ENCODE measurements at regions not wholly inside any gene's neighbourhood (a gene's known extent, or its start where the extent isn't known, plus 50 kb on each side); places are given as distances from the start of the nearest gene placed in this dataset.

- in situ Hi-C loops (cut with MboI; ENCODE audit: low pct_unique_long_range_greater_than_20kb, low sequenced_read_pairs, unreplicated experiment), result no loop called here
Measured at GRCh38 chr2:153196378-153197058, 282.0 kb downstream of the RPRM start.

DNA sequence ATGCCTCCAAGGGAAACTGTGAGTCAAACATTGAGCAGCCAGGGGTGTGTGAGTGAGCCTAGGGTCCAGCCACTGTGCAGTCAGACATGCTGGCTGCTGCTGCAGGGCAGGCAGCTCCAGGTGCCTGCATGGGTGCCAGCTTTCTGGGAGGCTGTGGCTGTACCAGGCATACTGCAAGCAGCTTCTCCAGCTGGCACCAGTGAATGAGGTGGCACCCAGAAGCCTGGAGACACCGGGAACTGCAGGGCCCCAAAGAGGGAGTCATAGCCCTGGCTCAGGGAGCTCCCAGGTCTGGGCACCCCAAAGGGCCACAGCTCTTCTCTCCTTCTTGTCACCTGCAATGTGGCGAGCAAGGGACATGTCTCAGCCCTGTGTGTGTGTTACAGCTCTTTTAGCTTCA, 283.2 kb downstream of the RPRM start:
- in situ Hi-C loops (cut with MboI; ENCODE audit: low pct_unique_long_range_greater_than_20kb, low sequenced_read_pairs, unreplicated experiment), result no loop called here
- DNase-seq (ENCODE audit: low spot score), result no peak
- TF ChIP-seq, protein P1, sequence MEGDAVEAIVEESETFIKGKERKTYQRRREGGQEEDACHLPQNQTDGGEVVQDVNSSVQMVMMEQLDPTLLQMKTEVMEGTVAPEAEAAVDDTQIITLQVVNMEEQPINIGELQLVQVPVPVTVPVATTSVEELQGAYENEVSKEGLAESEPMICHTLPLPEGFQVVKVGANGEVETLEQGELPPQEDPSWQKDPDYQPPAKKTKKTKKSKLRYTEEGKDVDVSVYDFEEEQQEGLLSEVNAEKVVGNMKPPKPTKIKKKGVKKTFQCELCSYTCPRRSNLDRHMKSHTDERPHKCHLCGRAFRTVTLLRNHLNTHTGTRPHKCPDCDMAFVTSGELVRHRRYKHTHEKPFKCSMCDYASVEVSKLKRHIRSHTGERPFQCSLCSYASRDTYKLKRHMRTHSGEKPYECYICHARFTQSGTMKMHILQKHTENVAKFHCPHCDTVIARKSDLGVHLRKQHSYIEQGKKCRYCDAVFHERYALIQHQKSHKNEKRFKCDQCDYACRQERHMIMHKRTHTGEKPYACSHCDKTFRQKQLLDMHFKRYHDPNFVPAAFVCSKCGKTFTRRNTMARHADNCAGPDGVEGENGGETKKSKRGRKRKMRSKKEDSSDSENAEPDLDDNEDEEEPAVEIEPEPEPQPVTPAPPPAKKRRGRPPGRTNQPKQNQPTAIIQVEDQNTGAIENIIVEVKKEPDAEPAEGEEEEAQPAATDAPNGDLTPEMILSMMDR (IDR thresholded peaks at IDR 0.05; ENCODE audit: extremely low read depth, insufficient read depth, missing control alignments), result no peak

More at GRCh38 chr2:153196378-153197058, 282.0 kb downstream of the RPRM start:
- TF ChIP-seq, protein P1 (IDR thresholded peaks at IDR 0.05; ENCODE audit: extremely low read depth, insufficient read depth, missing control alignments), result no peak
- no peak for DNase-seq (ENCODE audit: low spot score)

- in situ Hi-C loops (cut with MboI; ENCODE audit: low pct_unique_long_range_greater_than_20kb, low sequenced_read_pairs, unreplicated experiment), result no loop called here
- no peak for DNase-seq (ENCODE audit: low spot score)
- TF ChIP-seq, protein P1 (IDR thresholded peaks at IDR 0.05; ENCODE audit: extremely low read depth, insufficient read depth, missing control alignments), result no peak
Measured at GRCh38 chr2:153189091-153189888, 289.3 kb downstream of the RPRM start.

DNA sequence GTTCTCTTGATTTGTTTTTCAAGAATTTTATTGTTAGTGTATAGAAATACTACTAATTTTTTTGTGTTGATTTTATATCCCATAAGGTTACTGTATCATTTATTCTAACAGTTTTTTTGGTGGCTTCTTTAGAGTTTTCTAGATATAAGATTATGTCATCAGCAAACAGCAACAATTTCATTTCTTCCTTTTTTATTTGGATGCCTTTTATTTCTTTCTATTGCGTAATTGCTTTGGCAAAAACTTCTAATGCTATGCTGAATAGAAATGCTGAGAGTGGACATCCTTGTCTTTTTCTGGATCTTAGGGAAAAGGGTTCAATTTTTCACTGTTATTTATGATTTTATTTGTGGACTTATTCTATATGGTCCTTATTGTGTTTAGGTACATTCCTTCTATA, 298.8 kb downstream of the RPRM start:
- in situ Hi-C loops (cut with MboI; ENCODE audit: low pct_unique_long_range_greater_than_20kb, low sequenced_read_pairs, unreplicated experiment), result no loop called here
- no peak for DNase-seq (ENCODE audit: low spot score)
- TF ChIP-seq, protein P1 (IDR thresholded peaks at IDR 0.05; ENCODE audit: extremely low read depth, insufficient read depth, missing control alignments), result no peak

DNA sequence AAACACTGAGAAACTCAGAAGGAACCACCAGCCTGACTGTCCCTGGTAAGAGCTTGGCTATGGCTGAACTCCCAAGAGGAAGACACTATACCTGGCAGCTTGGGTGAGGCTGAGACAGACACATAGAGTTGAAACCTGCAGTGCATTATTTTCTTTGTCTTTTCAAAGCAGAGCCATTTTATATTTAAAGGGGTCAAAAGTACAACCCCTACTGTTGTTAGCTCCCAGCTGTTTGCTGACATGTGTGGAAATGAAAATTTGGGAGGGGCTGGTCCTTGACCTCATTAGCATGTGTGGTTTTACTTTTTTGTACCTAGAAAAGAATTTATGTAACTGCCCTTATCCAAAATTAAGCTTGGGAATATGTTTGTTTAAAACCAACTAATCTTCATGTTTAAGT, 309.0 kb downstream of the RPRM start:
- in situ Hi-C loops (cut with MboI; ENCODE audit: low pct_unique_long_range_greater_than_20kb, low sequenced_read_pairs, unreplicated experiment), result no loop called here
- no peak for DNase-seq (ENCODE audit: low spot score)
- TF ChIP-seq, protein P1 (IDR thresholded peaks at IDR 0.05; ENCODE audit: extremely low read depth, insufficient read depth, missing control alignments), result no peak

DNA sequence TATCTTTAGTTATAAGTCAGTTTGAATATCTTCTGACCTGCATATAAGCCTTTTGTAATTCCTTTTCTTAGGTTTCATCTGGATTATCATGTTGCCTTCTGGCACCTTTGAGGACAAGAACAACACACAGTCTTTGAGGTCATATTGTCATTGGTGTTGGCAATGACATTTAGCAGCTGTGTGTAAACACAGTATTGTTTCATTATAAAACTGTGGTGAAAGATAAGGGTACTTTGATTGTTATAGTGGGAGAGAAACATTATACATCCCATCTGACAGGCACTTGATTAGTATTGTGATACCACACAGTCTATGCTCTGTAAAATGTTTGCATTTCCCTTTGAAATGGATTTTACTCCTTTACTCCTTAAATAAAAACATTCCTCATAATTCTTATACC, 313.5 kb downstream of the RPRM start:
- no peak for DNase-seq (ENCODE audit: low spot score)
- in situ Hi-C loops (cut with MboI; ENCODE audit: low pct_unique_long_range_greater_than_20kb, low sequenced_read_pairs, unreplicated experiment), result no loop called here
- TF ChIP-seq, protein P1 (IDR thresholded peaks at IDR 0.05; ENCODE audit: extremely low read depth, insufficient read depth, missing control alignments), result no peak

Measured in GM13977 (cell line).